GM10266 (cell line): ENCODE measurements at regions not wholly inside any gene's neighbourhood (a gene's known extent, or its start where the extent isn't known, plus 50 kb on each side); places are given as distances from the start of the nearest gene placed in this dataset.
"Not testable (repeated sequence)": the region's sequence is repeated elsewhere in the genome, so short reads cannot be mapped to it uniquely, and the experiment has no call there.

Experiments
- DNase-seq: peaks from one replicate; pipeline ENCODE4 v3.0.0; 2012; ENCODE audit errors: extremely low spot score
- TF ChIP-seq, protein P1 (sequence below): IDR thresholded peaks from 2 replicates; pipeline ENCODE4 v1.5.1; 2012; ENCODE audit warnings: mild to moderate bottlenecking, low read depth; ENCODE audit not compliant: control insufficient read depth, insufficient read depth; ENCODE audit errors: missing control alignments

GRCh38 chr2:156756516-156756915 lies 320.3 kb downstream of the GPD2 start:
- DNase-seq, result no peak
- TF ChIP-seq, protein P1, sequence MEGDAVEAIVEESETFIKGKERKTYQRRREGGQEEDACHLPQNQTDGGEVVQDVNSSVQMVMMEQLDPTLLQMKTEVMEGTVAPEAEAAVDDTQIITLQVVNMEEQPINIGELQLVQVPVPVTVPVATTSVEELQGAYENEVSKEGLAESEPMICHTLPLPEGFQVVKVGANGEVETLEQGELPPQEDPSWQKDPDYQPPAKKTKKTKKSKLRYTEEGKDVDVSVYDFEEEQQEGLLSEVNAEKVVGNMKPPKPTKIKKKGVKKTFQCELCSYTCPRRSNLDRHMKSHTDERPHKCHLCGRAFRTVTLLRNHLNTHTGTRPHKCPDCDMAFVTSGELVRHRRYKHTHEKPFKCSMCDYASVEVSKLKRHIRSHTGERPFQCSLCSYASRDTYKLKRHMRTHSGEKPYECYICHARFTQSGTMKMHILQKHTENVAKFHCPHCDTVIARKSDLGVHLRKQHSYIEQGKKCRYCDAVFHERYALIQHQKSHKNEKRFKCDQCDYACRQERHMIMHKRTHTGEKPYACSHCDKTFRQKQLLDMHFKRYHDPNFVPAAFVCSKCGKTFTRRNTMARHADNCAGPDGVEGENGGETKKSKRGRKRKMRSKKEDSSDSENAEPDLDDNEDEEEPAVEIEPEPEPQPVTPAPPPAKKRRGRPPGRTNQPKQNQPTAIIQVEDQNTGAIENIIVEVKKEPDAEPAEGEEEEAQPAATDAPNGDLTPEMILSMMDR, result no peak

DNA sequence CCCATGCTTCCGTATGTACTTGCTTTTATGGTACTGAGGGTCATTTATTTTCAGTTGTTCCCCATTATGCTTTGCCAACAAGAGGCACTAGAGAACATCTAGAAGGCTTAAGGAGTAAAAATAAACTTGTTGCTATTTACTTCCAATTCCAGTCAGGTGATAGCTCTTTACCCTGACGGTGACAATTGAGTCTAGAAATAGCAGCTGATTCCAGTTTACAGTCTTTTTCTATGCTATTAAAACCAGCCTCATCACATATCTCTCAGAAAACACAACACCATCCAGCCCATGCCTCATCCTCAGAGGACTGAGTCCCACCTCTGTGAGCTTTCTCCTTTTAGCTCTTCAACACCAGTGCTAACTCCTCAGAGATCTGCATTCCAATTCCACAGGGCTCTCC lies 327.0 kb downstream of the GPD2 start:
- DNase-seq, result no peak
- TF ChIP-seq, protein P1, result no peak

GRCh38 chr2:156765043-156765442 lies 328.9 kb downstream of the GPD2 start:
- DNase-seq, result no peak
- TF ChIP-seq, protein P1, result no peak

- DNase-seq, result no peak
- TF ChIP-seq, protein P1, result no peak
These were observed 329.3 kb downstream of the GPD2 start for GRCh38 chr2:156765450-156765849.

- TF ChIP-seq, protein P1, result no peak
- no peak for DNase-seq
These were observed 333.6 kb downstream of the GPD2 start for GRCh38 chr2:156769802-156770201.

DNA sequence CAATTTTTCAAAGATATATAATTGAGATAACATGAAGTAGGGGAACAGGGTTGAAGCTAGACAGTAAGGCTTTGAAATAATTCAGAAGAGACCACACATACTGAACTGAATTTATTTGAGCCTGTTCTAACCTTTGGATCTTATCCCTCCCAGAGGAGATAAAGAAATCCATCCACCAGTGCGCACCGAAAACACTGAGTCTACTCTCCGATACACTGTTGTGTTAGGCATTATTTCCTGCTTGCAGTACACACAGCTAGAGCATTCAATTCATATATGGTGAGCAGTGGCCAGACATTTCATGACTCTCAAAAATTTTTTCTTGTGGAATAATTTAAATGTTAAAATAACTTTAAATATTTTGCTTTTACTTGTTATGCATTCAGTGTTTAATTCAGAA lies 342.7 kb downstream of the GPD2 start:
- TF ChIP-seq, protein P1, result no peak
- DNase-seq, result no peak

DNA sequence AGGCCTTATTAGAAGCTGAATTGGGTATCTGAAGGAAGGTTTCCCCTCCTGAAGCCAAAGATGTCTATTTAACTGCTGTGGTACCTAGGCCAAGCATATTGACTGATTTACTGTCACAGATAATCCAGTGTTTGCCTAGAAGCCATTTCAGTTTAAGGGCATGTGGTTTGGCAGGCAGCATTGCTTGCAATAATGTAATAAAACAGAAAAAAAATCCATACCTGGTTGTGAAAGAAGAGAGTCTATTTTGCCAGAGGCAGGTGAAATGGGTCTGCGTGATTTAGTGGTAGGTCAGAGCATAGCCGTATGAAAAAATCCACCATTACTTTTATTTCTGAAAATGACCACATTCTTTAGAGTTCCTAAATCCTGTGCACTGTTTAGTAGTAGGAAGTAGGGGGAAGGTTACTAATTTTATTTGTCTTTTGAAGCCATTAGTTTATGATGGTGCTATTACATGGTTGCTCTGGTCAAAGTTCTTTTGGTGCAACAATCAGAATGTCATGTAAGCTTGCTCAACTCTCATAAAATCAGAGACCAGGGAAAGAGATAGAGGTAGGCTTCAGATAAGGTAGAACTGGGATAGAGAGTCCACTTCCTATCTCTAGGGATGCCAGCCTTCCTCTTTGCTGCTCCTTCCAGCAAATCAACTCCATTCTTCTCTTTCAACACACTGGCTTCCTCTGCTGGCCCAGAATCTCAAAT lies 343.4 kb downstream of the GPD2 start:
- DNase-seq, result no peak
- TF ChIP-seq, protein P1, result no peak

- not testable (repeated sequence) for DNase-seq
These were observed 345.5 kb downstream of the GPD2 start for GRCh38 chr2:156781677-156782076.
